HG03521 (cell line): ENCODE measurements at regions not wholly inside any gene's neighbourhood (a gene's known extent, or its start where the extent isn't known, plus 50 kb on each side); places are given as distances from the start of the nearest gene placed in this dataset.

Experiments used
- ATAC-seq: cut with Tn5 transposase; IDR thresholded peaks from one replicate; pipeline ENCODE4 v1.9.1; 2021; ENCODE audit warnings: mild to moderate bottlenecking, moderate library complexity; ENCODE audit not compliant: unreplicated experiment

GRCh38 chr2:58521803-58522554, 280.9 kb upstream of the FANCL start:
- no peak for ATAC-seq

- no peak for ATAC-seq
These were observed 279.8 kb upstream of the FANCL start for GRCh38 chr2:58520903-58521302.

DNA sequence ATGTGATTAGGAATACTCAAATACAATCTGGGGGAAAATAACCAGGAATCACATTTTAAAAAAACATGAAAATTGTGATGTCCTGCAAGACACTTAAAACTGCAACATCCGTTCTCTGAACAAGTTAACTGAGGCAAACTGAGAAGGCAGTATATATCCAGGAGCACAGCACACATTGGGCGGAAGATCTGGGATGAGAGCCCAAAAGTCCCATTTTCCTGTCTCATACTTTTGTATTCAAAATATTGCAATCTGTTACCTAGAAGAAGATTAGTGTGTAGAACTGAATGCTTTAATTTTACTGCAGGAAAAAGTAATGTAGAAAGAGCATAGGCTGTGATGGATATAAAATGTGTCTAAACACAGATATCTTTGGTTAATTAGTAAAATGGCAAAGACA, 276.8 kb upstream of the FANCL start:
- ATAC-seq = no peak

DNA sequence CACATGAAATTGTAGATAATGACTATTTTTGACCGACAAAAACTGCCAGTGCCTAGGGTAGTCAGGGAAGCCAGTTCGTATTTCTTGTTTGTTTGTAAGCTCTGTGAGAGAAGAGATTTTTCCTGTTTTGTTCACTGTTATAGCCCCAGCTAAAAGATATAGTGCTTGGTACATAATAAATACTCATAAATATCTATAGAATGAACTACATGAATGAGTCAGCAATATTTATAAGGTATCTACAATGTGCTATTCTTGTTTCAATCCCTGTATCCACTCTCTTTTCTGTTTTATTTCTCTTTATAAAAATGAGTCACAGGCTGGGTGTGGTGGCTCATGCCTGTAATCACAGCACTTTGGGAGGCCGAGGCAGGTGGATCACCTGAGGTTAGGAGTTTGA, 275.6 kb upstream of the FANCL start:
- ATAC-seq = no peak

DNA sequence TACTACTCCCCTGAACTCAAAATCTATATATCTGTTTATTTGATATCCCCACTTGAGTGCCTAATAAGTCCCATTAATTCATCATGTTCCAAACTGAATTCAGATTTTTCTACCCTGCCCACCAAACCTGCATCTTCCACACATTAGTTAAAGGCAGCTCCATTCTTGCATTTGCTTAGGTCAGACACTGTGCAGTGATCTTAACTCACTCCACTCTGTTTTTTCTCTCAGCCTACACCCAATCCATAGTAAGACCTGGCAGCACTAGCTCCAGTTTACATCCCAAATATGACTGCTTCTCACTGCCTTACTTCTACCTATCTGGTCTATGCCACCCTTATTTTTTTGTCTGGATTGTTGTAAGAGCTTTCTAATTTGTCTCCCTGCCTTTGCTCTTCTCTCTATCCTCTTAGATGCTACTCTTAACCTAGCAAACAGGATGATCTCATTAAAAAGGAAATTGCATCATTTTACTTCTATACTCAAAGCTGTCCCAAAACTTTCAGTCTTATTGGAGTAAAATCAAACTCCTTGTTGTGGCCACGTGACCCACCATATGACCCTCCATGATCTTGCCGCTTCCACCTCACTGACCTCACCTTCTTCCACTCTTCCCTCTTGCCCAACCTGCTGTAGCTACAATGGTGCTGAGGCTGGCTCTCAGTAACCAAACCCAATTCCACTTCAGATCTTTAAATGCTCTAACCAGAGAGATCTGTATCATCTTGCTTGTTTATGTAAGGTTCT, 274.9 kb upstream of the FANCL start:
- no peak for ATAC-seq

DNA sequence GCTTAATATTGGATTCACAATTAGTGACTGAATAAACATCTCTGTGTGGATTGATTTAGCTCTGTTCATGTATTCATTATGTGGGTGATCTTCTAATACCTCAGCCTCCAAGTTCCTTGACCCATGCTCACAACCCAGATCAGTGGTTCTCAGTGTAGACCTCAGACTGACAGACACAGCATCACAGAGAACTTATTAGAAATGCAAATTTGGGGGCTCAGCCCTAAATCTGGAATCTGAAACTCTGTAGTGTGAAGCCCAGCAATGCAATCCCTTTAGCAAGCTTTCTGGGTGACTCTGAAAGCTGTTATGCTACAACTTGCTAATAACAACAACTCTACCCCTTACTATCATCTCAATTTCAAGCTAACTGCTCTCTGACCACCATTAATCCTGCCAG, 273.1 kb upstream of the FANCL start:
- no peak for ATAC-seq

DNA sequence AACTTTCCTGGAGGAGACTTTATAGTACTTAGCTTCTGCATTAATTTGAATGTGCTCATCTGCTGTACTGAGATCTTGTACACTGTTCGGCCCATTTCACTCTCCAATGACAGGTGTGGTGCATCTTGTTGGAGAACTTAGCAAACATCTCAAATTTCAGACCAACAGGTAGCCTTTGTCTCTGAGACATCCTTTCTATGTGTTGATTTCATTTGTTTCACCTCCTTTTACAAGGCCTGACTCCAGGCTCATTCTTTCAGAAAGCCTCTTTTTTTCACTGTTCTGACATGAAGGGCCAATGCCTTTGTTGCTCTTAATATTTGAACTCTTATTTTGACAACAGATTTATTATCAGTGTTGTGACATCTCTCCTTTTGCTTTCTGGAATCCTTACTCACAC, 271.8 kb upstream of the FANCL start:
- no peak for ATAC-seq

- ATAC-seq = no peak
These were observed 266.9 kb upstream of the FANCL start for GRCh38 chr2:58508006-58508405.

GRCh38 chr2:58503918-58504317, 262.8 kb upstream of the FANCL start:
- no peak for ATAC-seq

DNA sequence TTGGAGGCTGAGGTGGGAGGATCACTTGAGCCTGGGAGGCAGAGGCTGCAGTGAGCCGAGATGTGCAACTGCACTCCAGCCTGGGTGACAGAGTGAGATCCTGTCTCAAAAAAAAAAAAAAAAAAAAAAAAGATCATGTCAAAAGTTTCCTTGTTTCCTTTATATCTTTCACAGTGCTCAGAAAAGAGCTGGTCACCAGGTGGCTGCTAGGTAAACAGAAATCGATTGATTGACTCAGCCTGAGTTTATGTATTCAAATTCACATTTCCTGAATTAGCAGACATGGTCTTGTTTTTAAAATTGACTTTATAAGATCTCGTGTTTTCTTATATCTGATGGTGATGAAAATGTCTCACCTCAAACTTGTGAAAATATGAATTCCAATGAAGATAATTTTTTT, 261.8 kb upstream of the FANCL start:
- no peak for ATAC-seq

- ATAC-seq = no peak
These were observed 260.4 kb upstream of the FANCL start for GRCh38 chr2:58501371-58502160.

DNA sequence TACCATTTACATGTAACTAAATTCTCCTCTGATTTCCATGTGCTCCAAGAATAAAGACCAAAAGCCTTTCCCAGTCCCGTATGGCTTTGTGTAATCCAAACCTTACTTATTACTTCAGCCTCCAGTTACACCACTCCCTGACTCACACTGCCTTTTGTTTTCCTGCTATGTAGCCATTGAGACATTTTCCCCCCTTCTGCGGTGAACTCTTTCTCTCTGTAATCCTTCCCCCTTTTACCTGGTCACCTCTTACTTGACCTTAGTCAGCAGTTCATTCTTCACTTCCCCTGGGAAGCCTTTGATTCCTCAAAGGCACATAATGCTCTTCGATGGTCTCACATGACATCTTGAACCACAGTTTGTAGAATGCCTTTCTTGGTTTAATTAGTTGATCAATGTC, 256.0 kb upstream of the FANCL start:
- no peak for ATAC-seq

DNA sequence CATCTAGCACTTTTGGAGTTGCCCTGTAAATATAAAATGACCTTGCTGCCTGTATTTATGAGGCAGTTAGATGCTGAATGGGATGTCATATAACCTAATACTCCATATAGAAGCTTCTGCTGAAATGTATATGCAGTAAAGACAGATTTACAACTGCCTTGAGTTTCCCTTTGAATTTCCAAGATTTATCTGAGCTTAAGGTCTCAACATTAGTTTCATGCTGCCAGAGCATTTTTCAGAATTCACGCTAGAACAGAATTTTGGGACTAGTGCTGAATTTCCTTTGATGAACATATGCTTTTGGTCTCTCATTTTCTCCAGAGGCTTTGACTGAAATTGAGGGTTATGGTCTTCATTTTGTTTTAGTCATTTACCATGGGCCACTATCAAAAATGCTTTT, 254.7 kb upstream of the FANCL start:
- no peak for ATAC-seq

DNA sequence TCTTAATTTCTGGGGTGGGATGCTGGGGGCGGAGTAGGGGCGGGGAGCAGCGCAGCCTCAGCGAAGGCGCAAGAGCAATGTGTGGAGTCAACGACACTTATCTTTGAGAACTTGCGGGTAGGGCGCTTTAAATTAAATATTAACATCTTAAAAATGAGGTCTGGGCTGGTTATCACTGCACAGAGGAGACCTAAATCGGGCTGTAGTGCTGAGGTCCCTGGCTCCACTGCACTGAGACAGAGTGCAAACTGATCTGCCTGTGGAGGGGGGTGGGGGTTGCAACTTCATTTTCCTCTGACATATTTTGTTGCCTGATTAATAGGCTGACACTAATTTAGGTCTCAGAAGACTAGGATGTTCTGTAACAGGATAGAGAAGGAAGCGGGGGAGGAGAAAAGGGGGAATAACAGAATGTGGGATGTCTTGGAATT, 253.0 kb upstream of the FANCL start:
- ATAC-seq = no peak

GRCh38 chr2:58484629-58485028, 243.5 kb upstream of the FANCL start:
- no peak for ATAC-seq

- no peak for ATAC-seq
These were observed 243.1 kb upstream of the FANCL start for GRCh38 chr2:58484221-58484620.

DNA sequence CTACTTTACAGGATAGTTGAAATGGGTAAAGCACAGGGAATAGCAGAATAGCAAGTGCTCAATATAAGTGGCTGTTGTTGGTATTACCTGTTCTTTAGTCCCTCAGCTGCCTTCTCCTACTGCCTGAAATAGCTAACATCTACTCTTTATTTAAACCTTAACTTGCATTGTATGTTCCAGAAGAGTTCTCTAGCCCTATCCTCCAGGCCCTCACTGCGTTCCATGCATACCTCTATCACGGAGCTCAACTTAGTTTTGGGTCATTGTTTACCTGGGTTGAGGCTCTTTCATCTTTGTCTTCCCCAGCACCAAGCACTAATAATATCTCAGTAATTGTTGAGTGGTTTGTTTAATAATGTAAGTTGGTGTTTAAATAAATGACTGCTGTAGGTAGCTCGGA, 242.2 kb upstream of the FANCL start:
- no peak for ATAC-seq

GRCh38 chr2:58481670-58482069, 240.5 kb upstream of the FANCL start:
- no peak for ATAC-seq

DNA sequence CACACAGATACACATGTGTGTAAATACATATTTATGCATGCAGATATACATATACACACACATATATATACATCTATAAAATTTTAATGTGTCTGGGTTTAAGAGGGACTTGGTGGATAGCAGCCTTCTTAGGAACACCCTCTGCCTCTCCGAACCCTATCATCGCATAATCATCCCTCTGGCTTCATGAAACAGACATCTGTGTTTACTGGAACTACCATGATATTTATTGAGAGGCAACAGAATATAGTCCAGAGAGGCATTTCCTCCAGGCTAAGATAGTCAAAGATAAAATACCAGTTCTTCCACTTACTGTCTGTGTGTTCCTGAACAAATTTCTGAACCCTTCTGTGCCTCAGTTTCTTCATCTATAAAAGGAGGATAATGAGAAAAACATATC, 239.0 kb upstream of the FANCL start:
- ATAC-seq = no peak

DNA sequence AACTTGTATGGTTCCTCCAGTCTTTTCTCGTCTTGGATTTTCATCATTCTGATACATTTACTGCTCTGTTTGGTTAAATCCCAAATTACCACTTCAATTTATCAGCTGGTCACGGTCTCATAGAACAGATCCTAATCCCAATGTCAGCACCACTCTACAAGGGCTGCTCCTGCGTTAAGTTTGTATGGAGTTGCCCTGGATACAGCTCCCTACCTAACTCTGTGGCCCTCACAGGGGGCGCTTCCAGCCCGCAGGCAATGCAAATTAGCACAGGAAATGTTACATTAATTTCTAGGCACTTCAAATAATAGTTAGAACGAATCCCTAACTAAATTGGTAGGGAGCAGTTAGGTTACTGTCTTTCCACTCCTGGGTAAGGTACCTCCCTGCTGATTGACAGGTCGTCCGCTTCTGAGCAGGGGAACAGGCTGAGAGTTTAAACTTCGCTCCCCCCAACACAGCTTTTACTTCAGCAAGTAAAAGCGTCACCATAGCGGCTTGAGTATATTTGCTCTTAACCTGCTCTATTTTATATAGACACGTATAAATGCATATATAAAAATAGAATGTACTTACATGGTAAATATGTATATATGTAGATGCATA, 238.5 kb upstream of the FANCL start:
- no peak for ATAC-seq

GRCh38 chr2:58476556-58476955, 235.4 kb upstream of the FANCL start:
- ATAC-seq = no peak
